Spleen (tissue), 7 donors: ENCODE measurements at regions not wholly inside any gene's neighbourhood (a gene's known extent, or its start where the extent isn't known, plus 50 kb on each side); places are given as distances from the start of the nearest gene placed in this dataset.
A peak's percentile ranks its signal among the peaks of the same experiment; 100 is the strongest.

ENCODE experiments used
- POLR2A ChIP-seq, 3 donors: fragments of 450-650 bp; IDR thresholded peaks; one replicate each; pipeline ENCODE4 v1.5.1; 2017; ENCODE audit warnings: antibody characterized with exemption in 3 of 3, mild to moderate bottlenecking in 1 of 3
- TF ChIP-seq, protein P1 (sequence below), 11 experiments: fragments of 200-600 bp in 7 of 11; fragments of 450-650 bp in 4 of 11; sonication (generic) in 4 of 11; IDR thresholded peaks in 8 of 11; conservative IDR thresholded peaks in 3 of 11; 1 replicate in 7 of 11; 2 replicates in 4 of 11; pipeline versions ENCODE4 v1.4.0 to v1.8.0; 2016 to 2021; ENCODE audit warnings: antibody characterized with exemption in 11 of 11, inconsistent platforms in 4 of 11, mild to moderate bottlenecking in 1 of 11
- donor health status: DM: no; HTN: no; CAD: no; lungs with moderate emphysema.
- donor health status: DM: no; HTN: no; CAD: no.
- donor health status: DM: no; HTN: no; CAD: no.

- no peak for TF ChIP-seq POLR2A (IDR thresholded peaks at IDR 0.05)
- TF ChIP-seq, protein P1, sequence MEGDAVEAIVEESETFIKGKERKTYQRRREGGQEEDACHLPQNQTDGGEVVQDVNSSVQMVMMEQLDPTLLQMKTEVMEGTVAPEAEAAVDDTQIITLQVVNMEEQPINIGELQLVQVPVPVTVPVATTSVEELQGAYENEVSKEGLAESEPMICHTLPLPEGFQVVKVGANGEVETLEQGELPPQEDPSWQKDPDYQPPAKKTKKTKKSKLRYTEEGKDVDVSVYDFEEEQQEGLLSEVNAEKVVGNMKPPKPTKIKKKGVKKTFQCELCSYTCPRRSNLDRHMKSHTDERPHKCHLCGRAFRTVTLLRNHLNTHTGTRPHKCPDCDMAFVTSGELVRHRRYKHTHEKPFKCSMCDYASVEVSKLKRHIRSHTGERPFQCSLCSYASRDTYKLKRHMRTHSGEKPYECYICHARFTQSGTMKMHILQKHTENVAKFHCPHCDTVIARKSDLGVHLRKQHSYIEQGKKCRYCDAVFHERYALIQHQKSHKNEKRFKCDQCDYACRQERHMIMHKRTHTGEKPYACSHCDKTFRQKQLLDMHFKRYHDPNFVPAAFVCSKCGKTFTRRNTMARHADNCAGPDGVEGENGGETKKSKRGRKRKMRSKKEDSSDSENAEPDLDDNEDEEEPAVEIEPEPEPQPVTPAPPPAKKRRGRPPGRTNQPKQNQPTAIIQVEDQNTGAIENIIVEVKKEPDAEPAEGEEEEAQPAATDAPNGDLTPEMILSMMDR (IDR thresholded peaks at IDR 0.05 in 8 of 11, conservative IDR thresholded peaks at IDR 0.05 in 3 of 11): peak in 2 of 11 experiments; percentile 10 to 11
These were observed 190.3 kb downstream of the RBM43 start for GRCh38 chr2:151071382-151071781.
